CD4-positive, alpha-beta T cell treated with Interleukin-15 for 4 hours (primary cell): ENCODE measurements at regions not wholly inside any gene's neighbourhood (a gene's known extent, or its start where the extent isn't known, plus 50 kb on each side); places are given as distances from the start of the nearest gene placed in this dataset.

Source experiments
- DNase-seq: peaks from one replicate; pipeline ENCODE4 v3.0.0-alpha.2; 2020; ENCODE audit warnings: low spot score

DNA sequence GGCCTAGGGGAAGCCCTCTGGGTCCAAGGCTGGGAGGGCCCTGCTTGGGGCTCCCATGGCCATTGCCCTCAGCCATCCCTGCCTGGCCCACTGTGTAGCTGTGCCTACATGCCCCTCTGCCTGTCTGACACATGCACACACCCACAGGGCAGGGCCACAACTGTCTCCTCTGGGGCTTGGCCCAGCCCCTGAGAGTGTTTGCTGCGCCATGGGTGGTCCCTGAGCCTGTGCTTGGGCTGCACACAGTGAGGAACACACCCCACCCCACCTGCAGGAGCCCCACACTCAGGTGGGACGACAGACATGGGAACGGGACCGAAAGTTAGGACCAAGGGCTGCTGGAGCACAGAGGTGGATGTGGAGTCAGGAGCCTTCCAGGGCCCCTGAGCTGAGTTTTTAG, 489.5 kb downstream of the TBC1D22A start:
- DNase-seq, result no peak

DNA sequence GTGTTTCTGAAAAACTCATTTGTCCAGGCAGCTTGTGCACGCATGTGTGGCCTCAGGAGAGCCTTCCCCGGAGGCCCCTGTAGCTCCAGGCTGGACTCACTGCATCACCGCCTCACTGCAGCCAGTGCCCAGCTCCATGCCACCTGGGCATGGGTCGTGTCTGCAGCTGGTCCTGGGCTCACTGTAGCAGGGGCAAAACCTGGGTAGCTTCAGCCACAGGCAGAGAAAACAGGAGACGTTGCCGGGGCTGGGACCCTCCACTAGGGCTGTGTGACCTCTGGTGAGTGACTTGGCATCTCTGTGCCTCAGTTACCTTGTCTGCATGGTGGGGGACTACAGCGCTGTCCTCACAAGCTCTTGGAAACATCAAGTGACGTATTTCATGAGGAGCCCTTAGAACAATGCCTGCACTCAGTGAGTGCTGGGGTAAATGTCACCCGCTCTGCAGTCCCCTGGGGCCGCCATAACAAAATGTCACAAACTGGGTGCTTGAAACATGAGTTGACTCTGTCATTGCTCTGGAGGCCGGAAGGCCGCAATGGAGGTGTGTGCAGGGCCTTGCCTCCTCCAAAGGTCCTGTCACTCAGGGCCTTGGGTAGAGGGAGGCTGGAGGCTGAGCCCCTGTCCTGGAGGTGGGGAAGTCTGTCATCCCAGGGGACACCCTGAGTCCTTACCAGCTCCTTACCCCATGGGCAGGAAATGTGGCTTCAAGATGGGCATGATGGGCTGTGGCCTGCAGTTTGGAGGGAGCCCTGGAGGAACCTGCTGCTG, 488.7 kb downstream of the TBC1D22A start:
- DNase-seq, result no peak

DNA sequence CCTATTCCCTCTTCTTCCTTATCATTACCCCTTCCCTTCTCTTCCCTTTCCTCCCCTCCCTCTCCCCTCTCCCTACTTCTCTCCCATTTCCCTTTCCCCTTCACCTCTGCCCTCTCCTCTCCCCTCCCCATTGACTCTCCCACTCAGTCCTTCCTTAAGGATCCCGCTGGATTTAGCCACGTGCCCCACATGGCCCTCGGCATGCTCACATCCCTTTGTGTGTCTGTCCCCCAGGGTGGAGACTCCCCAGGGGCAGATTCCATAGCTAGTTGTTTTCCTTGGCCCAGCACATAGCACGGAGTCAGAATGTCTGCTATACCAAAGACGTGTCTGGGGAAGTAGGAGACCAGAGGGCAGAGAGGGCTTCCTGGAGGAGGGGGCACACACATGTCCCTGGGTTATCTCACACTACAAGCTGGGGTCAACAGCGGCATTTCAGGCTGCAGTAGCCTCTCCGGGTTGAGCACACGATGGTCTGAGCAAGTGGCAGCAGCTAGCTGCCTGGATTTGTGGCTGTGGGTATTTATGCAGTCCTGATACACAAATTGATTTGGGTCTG, 487.0 kb downstream of the TBC1D22A start:
- no peak for DNase-seq

DNA sequence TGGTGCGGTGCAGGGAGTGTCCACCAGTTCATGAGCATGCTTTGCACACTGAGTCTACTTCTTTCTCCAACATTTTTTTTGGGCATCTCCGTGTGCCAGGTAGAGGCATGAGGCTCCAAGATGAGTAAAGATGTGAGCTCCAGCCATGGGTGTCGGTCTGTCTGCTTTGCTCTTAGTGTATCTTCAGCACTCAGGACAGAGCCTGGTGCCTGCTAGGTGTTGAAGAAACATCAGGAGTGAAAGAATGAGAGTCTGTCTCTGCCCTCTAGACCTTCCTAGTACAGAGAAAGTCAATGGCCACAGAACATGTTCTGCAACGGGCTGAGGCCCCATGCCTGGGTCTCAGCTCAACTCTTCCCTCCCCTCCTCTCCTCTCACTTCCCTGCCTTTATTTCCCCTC, 486.5 kb downstream of the TBC1D22A start:
- DNase-seq, result no peak

DNA sequence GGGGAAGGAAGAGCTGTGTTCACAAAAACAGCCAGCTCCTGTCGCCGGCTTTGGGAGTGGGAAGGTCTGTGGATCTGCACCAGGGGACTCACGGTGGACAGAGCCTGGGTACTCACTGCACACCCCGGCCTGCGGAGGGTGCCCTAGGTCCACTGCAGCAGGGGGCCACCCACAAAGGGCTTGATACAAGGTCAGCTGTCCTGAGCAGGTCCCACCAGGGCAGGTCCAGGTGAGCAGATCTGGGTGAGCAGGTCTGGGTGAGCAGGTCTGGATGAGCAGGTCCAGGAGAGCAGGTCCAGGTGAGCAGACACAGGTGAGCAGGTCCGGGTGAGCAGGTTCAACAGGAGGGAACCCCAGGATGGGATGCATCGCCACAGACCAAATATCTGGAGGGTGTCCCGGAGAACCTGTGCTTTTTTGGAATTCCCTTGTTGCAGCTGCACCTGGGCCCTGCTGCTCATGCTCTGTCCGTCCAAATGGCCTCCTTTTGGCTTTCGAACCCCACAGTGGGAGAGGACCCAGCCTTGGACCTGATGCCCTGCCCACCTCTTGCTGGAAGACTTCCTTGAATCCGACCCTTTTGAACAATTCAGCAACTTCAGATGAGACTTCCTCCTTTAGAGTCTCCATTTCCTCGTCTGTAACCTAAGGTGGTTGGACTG, 485.3 kb downstream of the TBC1D22A start:
- no peak for DNase-seq

DNA sequence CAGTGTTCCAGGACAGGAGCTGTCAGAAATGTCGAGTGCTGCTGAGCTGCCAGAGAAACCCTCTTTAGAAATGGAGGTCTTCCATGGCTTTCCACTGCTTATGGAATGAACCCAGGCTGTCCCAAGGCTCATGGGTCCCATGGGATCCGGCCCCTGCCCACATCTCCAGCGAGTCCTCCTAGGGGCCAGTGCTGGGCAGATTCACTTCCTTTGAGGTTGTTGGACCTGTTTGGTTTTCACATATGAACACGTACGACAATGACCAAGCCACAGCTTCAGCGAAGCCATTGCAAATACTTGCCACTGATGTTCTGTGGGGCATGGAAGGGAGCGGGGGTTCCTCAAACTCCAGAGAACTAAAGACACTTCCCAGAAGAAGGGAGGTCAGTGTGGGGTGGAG, 483.3 kb downstream of the TBC1D22A start:
- DNase-seq, result no peak

DNA sequence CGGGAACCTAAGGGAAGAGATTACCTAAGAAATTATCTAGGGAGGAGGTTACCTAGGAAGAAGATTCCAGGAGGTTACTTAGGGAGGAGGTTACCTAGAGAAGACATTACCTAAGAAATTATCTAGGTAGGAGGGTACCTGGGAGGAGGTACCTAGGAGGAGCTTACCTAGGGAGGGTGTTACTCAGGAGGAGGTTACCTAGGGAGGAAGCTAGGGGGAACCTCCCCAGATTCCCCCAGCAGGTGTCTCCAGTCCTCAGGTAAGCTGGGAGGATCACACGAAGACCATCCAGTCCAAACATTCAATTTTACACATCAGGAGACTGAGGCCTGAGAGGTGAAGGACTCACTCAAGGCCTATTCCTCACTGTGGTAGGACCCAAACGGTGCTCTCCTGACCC, 482.8 kb downstream of the TBC1D22A start:
- no peak for DNase-seq

DNA sequence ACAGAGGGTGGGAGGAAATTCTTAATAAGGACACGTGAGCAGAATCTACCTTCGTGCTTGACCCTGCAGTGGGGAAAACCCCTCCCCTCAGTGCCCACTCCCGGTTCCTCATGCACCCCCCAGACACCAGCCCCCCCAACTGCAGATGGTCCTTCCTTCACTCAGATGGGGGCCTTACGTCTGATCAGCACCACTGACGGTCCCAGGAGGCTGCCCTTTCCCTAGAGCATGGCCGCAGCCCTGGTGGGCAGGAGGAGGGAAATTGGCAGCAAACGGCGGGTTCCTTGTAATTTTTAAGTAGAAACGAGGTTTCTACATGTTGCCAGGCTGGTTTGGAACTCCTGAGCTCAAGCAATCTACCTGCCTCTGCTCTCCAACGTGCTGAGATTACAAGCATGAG, 477.7 kb downstream of the TBC1D22A start:
- DNase-seq, result no peak

DNA sequence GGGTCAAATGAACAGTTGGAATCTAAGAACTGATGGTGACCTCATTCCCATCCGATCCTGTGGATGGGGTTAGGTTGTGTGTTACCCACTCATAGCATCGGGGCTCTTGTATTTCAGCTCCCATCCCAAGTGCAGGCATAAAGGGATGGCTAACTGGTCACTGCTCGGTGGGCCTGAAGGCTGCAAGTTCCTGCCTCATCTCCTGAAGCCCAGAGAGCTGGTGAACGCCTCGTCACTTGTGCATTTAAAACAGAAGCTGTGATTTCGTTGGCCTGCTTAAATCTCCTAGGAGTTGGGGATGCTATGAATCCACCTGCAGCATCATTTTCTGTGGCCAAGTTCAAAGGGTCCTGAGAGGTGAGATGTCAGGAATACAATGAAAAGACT, 477.0 kb downstream of the TBC1D22A start:
- no peak for DNase-seq

DNA sequence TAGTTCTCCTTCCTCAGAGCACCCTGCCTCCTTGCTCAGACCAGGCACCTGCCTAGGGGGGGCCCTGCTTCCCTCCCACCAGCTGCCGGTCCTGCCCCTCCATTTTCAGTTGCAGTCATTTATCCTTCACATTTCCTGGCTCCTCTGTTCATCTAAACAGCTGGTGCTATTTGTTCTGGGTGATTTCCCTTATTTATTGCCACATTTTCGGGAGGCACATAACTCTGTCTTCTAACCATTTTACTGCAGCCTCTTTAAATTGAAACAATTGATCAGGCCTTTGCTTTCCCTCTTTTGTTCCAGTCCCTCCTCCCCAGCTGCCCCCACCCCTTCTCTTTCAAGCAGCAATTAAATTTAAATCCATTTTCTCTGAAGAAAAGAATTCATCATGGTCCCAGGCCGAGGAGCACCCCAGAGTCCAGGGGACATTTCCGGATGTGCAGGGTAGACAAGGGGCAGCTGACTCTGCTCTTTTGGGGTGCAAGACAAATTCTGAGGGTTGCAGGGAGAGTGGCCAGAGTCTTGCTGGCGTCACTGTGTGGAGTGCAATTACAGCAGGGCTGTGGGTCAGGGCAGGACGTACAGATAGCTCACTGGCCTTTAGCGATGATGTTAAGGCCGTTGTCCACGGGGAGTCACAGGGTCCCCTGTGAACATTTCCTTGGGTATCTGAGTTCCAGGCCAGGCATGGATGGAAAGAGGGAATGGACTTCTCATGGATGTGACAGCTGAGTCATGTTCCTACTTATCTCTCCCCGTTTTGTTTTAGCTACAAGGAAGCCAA, 476.4 kb downstream of the TBC1D22A start:
- no peak for DNase-seq

DNA sequence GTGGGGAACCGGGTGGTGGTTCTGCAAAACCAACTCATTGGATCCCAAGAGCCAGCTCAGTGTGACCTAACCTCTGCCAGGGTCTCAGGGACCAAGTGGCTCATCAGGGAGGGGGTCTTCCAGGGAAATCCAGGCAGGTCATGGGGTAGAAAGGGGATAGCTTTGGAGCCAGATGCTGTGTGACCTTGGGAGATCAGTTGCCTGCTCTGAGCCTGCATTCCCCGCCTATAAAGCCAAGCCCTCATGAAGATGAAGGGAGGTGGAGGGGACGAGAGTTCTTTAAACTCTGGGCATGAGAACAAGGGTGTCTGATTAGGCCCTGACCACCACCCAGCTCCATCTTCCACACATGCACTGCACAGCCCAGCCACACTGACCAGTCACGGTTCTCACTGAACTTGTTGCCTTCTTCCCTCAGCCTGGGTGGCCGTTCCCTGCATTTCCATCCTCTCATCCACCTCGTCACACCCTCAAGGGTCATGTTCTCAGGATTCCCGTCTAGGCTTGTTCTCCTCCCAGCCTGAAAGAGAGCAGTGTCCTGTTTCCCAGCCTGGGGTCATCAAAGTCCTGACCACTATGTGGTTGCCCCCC, 475.5 kb downstream of the TBC1D22A start:
- no peak for DNase-seq

DNA sequence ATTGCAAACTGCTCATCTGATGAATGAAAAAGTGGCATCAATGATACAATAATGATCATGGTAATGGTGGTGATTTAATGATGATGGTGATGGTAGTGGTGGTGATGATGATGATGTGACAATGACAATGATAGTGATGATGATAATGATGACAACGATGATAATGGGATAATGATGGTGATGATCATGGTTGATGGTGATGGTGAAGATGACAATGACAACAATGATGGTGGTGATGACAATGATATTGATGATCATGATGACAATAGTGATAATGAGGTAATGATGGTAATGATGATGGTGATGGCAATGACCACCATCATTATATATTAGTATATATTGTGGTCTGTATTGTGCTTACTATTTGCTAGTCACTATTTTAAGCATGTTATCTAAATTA, 474.3 kb downstream of the TBC1D22A start:
- no peak for DNase-seq

DNA sequence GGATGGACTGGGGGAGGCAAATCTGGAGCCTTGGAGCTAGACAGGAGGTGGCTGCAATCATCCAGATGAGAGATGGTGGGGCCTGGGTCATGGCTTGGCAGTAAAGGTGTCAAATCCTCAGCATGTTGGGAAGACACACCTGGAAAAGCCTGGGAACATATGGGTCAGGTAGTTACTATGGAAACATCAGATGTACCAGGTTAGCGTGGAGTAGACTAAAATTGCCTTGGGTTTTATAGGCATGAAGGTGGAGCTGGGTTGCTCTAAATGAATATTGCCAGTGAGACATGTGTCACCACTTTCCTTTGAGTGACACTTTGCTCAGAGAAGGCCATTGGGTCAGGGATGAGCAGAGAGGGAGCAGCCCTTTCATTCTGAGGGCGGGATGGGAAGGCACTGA, 473.7 kb downstream of the TBC1D22A start:
- DNase-seq, result no peak

DNA sequence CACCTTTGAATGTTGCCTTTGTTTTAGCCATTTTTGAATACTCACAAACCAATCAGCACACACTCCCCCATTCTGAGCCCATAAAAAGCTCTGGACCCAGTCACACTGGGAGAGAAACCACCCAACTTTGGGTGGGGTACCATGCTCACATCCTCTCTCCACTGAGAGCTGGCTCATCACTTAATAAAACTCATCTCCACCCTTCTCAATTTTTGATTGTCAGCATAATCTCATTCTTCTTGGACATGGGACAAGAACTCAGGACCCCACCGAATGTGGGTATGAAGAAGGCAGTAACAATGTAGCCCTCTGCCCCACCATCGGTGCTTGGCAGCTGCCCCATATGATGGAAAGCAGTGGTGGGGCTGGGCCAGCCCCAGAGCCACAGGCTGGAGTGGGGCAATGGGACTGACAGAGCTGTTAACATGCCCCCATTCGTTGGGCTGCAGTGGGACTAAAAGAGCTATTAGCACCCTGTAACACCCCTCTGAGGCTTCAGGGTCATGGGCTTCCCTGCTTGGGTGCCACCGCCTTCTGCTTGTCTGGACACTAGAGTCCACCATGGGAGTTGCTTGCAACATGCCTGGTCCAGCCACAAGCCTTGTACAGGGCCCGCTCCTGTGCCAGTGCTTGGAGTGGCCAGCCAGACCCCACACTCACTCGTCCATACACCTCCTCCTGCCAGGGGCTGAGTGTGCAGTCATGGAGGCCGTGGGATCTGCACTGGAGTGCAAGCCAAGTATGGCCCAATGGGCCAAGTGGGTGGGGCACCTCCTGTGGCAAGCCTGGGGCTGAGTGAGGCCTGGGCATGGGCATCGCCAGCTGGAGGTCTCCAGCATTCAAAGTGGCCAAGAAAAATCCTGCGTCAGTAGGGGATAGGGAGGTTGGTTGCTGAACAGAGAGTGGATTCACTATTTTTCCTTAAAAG, 471.1 kb downstream of the TBC1D22A start:
- DNase-seq, result no peak

DNA sequence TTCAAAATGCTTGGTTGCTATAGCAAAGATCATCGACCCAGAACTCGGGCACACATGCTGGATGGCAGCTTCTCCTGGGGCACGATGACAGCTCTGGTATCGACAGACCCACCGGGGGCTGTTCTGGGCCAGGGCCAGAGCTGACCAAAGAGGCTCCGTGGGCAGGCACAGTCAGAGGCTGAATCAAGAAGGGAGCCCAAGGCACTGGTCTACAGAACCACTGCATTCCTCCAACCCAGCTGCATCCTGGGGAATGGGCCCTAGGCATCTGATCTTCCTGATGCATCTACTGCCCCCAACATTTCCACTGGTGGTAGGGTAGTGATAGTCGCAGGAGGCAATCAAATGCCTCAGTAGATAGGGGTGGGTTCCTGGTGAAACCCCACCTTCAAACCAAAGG, 470.3 kb downstream of the TBC1D22A start:
- no peak for DNase-seq

DNA sequence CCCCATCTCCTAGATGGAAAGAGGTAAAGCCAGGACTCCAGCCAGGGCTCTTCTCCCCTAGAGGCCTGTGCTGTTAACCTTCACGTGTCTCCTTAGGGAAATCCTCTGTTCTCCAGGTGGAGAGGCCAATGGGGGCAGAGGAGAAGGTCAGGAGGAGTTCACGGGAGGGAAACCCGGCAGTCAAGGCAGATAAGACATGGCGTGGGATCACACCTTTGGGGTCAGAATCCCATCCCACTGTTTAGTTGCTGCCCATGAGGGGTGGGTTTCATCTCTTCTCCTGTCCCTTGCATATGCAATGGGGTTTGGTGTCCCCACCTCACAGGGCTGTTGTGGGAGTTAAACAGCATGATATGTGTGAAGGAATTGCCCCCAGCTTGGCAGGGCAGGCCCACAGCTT, 469.7 kb downstream of the TBC1D22A start:
- no peak for DNase-seq

DNA sequence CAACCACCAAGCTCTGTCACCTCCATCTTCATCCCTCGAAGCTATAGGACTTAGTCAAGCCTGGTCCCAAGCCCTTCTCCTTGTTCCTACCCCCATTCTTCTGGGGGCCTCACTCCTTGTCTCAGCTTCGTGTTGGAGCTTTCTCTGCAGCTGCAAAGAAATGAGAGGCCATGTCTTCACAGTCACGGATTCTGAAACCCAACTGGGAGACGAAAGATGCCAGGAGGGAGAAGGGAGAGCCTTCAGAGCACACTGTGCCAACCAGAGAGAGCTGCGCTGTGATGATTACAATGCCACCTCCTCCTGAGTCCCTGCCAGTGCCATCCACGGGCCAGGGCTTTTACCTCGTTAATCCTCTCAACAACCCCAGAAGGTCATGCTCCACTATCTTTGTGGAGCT, 469.3 kb downstream of the TBC1D22A start:
- DNase-seq, result no peak

DNA sequence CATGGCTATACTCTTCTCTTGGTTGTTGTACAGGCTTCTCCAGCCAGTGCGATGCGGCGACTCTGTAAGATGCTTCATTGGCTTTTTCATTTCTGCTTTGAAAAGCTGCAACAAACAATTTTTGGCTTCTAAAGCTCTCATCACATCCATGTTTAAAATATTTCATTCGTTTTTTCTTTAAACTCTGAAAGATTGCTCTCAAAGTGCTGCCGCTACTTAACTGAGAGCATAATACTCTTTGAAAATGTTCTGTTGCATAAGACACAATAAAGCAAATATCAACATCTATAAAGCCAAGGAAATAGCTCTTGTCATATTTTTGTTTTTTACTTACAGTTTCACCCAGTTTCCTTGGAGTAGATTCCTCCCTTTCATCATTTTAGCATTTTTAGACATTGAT, 468.3 kb downstream of the TBC1D22A start:
- no peak for DNase-seq

DNA sequence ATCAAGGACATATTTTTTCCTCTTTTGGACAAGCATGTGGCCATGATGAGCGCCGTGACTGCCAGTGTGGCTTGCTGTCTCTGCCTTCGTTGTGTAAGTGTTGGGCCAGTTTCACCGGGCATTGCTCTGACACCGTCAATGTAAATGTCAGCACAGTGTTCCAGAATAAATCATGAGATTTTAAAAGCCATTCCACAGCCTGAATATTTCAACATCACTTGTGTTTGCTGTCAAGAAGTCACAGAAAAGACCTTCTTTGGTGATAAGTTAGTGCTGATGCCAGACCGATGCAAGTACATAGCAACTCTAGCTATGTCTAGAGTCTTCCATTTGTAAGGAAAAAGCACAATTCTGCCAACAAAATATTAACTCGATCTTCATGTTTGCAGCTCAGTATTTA, 467.8 kb downstream of the TBC1D22A start:
- DNase-seq, result no peak

DNA sequence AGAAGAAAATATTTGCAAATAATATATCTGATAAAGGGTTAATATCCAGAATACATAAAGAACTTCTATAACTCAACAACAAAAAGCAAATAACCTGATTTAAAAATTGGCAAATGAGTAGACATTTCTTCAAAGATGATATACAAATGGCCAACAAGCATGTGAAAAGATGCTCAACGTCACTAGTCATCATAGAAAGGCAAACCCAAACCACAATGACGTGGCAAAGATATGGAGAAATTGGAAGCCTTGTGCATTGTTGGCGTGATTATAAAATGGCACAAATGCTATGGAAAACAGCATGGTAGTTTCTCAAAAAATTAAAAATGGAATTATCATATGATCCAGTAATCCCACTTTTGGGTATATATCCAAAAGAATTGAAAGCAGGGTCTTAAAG, 466.3 kb downstream of the TBC1D22A start:
- no peak for DNase-seq

DNA sequence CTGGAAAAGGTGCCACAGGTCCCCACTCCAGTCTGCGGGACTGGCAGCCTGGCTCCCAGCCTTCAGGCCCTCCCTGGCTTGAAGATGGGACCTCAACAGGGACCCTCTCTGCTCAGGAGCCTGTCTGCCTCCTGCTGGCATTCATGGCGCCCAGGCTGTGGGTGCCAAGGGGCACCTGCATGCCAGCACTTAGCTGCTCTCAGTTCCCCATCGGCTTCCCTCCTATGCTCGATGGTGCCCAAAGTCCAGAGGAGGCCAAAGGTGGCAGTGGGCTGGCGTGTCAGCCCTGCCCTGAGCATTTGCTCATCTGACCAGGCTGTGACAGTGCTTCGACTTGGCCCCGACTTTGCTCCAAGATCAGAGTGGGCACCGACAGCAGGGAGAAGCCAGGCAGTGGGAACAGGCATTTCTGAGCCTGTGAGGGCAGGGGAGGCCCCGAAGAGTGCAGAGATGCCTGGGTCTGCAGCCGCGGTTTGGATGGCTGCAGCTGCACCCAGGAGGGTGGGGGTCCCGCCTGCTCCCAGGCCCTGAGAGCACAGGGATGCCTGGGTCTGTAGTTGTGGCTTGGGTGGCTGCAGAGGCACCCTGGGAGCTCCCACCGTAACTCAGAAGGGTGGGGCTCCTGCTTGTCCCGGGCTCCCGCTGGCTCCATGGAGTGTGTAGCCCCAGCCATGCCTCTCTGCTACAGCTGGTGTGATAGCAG, 463.6 kb downstream of the TBC1D22A start:
- DNase-seq, result no peak
